Erythroblast (primary cell): ENCODE measurements at regions not wholly inside any gene's neighbourhood (a gene's known extent, or its start where the extent isn't known, plus 50 kb on each side); places are given as distances from the start of the nearest gene placed in this dataset.

Experiments used
- GATA1 ChIP-seq: IDR thresholded peaks from 2 replicates; pipeline ENCODE4 v1.6.1; 2011; ENCODE audit warnings: low read depth, mild to moderate bottlenecking, control low read depth, low read length, moderate library complexity
- POLR2A ChIP-seq: IDR thresholded peaks from 2 replicates; pipeline ENCODE4 v1.6.1; 2011; ENCODE audit warnings: mild to moderate bottlenecking, low read length

DNA sequence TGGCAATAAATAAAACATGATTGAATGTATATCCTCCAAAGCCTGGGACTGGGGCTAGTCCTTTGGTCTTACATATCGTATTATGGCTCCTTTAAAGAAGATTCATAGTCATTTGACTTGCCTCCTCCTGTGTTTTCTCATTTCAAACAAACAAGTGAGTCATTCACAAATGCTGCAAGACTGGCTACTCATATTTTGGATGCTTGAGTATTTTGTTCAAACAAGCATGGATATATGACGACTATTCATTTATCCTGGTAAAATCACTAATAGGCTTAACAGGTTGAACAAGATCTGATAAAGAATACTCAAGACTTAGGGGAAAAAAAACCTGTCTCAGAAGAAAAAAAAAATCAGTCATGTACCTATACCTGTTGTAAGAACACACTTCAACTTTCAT, 111.1 kb upstream of the CCDC28A start:
- TF ChIP-seq POLR2A = no peak
- TF ChIP-seq GATA1 = no peak
